ENCODE measurements at regions not wholly inside any gene's neighbourhood (a gene's known extent, or its start where the extent isn't known, plus 50 kb on each side); places are given as distances from the start of the nearest gene placed in this dataset.

DNA sequence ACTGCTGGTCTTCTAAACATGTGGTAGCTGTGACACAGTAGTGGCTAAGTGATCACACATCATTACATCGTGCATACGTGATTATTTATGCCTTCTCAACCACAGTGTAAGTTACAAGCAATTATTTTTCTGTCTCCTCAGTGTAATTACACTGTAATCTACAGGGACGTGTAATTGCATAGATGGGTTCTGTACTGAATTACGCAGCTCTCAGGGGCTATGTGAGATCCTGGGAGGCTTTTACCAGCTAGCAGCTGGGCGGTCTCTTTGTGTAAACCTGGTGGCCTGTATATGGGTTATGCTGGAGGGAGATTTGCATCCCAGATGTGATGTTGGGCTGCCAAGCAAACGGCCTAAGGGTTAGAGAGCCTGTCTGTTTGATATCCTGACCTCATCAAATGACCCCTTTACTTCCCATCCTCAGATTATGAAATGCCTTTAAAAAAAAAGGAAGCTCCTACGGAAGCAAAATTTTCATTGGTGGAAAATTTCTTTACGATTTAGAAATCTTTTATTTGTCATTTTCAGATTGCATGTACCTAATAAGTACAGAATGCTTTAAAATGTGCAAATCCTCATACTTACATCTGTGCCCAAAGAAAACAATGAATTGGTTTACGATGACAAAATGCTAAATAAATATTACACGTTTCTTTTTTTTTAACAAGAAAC, 402.8 kb upstream of the JAG1 start:
- no peak for DNase-seq (ENCODE audit: low read depth)
- TF ChIP-seq, protein P1, sequence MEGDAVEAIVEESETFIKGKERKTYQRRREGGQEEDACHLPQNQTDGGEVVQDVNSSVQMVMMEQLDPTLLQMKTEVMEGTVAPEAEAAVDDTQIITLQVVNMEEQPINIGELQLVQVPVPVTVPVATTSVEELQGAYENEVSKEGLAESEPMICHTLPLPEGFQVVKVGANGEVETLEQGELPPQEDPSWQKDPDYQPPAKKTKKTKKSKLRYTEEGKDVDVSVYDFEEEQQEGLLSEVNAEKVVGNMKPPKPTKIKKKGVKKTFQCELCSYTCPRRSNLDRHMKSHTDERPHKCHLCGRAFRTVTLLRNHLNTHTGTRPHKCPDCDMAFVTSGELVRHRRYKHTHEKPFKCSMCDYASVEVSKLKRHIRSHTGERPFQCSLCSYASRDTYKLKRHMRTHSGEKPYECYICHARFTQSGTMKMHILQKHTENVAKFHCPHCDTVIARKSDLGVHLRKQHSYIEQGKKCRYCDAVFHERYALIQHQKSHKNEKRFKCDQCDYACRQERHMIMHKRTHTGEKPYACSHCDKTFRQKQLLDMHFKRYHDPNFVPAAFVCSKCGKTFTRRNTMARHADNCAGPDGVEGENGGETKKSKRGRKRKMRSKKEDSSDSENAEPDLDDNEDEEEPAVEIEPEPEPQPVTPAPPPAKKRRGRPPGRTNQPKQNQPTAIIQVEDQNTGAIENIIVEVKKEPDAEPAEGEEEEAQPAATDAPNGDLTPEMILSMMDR (IDR thresholded peaks at IDR 0.05; ENCODE audit: low read length, missing control alignments): no peak
- no peak overlapping the region for H3K4me3 ChIP-seq (replicated peaks; ENCODE audit: low read depth, low read length)

DNA sequence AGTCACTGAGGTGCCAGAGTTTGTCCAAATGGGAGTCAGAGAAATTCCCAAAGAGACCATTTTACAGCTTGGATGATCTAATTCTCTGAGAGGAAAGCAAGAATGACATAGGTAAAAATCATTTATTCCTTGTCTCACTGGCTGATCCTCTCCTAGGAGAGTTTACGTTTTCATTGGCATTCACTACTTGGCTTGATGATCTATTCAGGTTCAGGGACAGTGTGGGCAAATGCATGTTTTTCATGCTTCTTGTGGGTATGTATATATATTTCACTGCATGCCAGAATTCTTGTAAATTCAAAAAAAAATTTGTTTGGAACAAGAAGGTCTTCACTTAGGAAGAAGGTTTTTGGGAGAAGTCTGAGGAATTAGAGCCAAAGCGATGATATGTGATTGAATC, 403.4 kb upstream of the JAG1 start:
- TF ChIP-seq, protein P1 (IDR thresholded peaks at IDR 0.05; ENCODE audit: low read length, missing control alignments): no peak
- no peak for DNase-seq (ENCODE audit: low read depth)
- H3K4me3 ChIP-seq (replicated peaks; ENCODE audit: low read depth, low read length): no peak overlapping the region

DNA sequence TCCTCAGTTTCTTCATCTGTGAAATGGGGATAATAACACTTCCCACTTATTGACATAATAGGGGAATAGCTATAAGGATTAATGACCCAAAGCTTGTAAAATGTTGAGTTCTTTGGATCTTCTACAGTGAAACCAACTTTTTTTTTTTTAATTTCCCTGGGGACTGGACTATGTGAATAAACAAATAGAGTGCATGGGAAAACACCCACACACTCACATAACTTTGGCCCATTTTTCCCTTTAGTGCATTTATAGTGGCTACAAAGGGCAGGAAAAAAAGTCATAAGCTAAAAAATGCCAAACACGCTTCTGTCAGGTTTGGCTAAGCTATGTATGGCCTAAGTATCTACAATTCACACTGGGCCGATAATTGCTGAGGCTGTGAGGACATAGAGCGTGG, 406.2 kb upstream of the JAG1 start:
- peak; percentile 14 for DNase-seq (ENCODE audit: low read depth)
- H3K4me3 ChIP-seq (replicated peaks; ENCODE audit: low read depth, low read length): no peak overlapping the region
- TF ChIP-seq, protein P1 (IDR thresholded peaks at IDR 0.05; ENCODE audit: low read length, missing control alignments): no peak

DNA sequence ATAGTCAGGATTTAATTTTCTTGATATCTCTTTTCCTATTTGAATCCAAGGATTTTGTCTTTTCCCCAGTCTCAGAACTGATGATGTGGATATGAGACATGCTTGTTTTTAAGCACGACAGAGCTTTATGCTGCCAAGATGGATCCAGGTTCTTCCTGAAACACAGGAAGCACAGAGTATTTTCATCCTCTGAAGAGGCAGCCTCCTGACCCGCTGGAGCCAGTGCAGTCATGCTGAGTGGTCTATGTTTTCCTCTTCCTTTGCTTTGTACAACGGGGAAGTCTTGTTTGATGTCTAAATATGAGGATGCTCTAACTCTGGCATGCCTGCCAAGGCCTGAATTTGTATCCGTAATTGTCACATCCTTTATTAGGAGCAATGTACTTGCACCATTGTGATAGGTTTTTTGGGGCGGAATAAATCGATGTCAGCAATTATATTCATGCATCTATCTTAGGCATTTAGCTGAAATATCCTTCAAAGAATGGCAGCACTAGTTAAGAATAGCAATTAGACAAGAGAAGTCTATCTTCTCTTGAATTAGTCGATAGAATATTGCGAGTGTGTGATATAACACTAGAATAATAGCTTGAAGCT, 407.1 kb upstream of the JAG1 start:
- peak; percentile 13 for DNase-seq (ENCODE audit: low read depth)
- no peak overlapping the region for H3K4me3 ChIP-seq (replicated peaks; ENCODE audit: low read depth, low read length)
- TF ChIP-seq, protein P1 (IDR thresholded peaks at IDR 0.05; ENCODE audit: low read length, missing control alignments): no peak

DNA sequence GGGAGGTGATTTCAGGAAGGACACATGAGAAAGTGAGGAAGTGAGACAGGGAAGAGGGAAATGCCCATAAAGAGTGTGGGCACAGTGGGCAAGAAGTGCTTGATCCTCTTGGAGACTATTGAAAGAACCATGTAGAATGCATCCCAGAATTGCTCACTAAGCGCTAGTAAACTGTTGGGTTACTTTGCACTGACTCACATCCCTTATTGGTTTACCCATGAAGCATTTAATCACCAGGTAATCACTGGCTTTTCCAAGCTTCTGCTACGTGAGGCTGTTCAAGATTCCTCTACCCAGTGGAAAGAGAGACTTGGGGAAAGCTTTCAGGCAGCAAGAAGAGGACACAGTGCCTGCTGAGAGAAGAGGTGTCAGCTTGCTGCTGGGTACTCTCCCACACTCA, 410.0 kb upstream of the JAG1 start:
- TF ChIP-seq, protein P1 (IDR thresholded peaks at IDR 0.05; ENCODE audit: low read length, missing control alignments): no peak
- DNase-seq (ENCODE audit: low read depth): no peak

DNA sequence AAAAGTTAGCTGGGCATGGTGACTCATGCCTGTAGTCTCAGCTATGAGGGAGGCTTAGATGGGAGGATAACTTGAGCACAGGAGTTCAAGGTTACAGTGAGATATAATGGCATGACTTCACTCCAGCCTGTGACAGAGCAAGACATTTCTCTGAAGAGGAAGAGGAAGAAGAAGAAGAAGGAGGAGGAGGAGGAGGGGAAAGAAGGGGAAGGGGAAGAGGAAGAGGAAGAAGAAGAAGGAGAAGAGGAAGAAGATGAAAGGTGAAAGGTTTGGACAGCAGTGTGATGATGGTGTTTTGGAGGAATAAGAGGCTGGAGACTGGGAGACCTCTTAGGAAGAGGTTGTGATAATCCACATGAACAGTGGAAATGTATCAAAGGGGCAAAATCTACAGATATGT, 410.7 kb upstream of the JAG1 start:
- no peak overlapping the region for H3K4me3 ChIP-seq (replicated peaks; ENCODE audit: low read depth, low read length)
- TF ChIP-seq, protein P1 (IDR thresholded peaks at IDR 0.05; ENCODE audit: low read length, missing control alignments): no peak
- no peak for DNase-seq (ENCODE audit: low read depth)

More for the DNA sequence above, 410.0 kb upstream of the JAG1 start:
- no peak overlapping the region for H3K4me3 ChIP-seq (replicated peaks; ENCODE audit: low read depth, low read length)

DNA sequence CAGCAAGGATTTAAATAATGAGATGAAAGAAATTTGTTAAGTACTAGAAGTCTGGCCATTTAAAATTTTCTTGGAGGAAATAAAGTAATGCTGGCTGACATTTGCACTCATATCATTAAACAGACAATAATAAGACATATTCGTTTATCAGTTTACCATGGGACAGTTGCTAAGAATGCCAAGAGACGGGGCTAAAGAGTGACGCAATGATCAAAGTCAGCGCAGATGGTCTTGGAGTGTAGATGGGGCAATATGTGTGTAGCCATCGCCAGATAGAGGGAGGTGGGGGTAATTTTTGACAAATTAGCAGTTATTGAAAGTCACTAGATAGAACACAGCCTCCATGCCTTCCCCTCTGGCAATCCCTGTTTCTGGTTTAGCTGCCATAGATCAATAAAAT, 413.2 kb upstream of the JAG1 start:
- TF ChIP-seq, protein P1 (IDR thresholded peaks at IDR 0.05; ENCODE audit: low read length, missing control alignments): no peak
- DNase-seq (ENCODE audit: low read depth): no peak
- H3K4me3 ChIP-seq (replicated peaks; ENCODE audit: low read depth, low read length): no peak overlapping the region

Data from fibroblast of pulmonary artery (primary cell).